ENCODE measurements at regions not wholly inside any gene's neighbourhood (a gene's known extent, or its start where the extent isn't known, plus 50 kb on each side); places are given as distances from the start of the nearest gene placed in this dataset.

DNA sequence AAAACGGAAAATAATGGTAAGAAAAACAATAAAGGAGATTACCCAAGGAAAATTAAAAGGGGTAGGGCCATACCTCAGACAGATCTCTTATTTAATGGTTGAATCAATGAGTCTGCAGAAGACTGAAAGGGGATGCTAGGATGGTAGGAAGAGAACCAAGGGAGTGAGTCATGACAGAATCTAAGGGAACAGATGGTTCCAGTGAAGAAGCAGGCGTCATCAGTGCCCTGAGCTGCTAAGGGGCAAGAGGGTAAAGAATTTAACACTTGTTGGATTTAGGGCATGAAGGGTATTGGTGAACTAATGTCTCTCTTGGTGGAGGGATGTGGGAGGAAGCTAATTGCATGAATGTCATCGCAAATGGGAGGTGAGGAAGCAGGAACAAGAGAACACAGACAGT is 329.2 kb upstream of the TSHZ3 start:
- Histone ChIP-seq H2BK120ac (ENCODE audit: low read depth, low read length) (no peak overlapping the region), H3K27ac (replicated peaks; ENCODE audit: low read length) (no peak overlapping the region), H3K4me2 (ENCODE audit: insufficient read depth, low read length, poor library complexity, severe bottlenecking) (no peak overlapping the region), H3K4me1 (ENCODE audit: control insufficient read depth in 2 of 2, insufficient read depth in 1 of 2, low read depth in 1 of 2, low read length in 2 of 2) (no peaks in the 10 kb centered on the region), H2AFZ (ENCODE audit: low read length) (no peak overlapping the region), H3K4me3 (ENCODE audit: low read length in 2 of 2) (peak overlapping the region in 1 of 2 donors; percentile 61), H2AK5ac (ENCODE audit: low read depth, low read length) (no peak overlapping the region), H2BK15ac (ENCODE audit: low read length) (no peak overlapping the region), H3K27me3 (ENCODE audit: control insufficient read depth in 3 of 3, insufficient read depth in 3 of 3, low read depth in 1 of 3, low read length in 3 of 3) (no peaks in the 10 kb centered on the region), H3K79me1 (ENCODE audit: low read depth, low read length) (no peaks in the 10 kb centered on the region), H2BK12ac (ENCODE audit: low read length) (no peak overlapping the region), H2BK5ac (ENCODE audit: low read length) (no peak overlapping the region), H3K9ac (ENCODE audit: low read depth, low read length, poor library complexity) (no peak overlapping the region), H3K23ac (ENCODE audit: low read depth, low read length, poor library complexity) (no peak overlapping the region), H3K36me3 (replicated peaks in 1 of 2; ENCODE audit: control insufficient read depth in 2 of 2, insufficient read depth in 2 of 2, low read length in 2 of 2) (no peaks in the 10 kb centered on the region), H3K9me3 (replicated peaks in 1 of 2; ENCODE audit: control insufficient read depth in 2 of 2, insufficient read depth in 1 of 2, low read depth in 1 of 2, low read length in 2 of 2) (no peaks in the 10 kb centered on the region), H4K8ac (ENCODE audit: low read depth, low read length) (no peak overlapping the region), H3K18ac (ENCODE audit: low read length) (no peak overlapping the region), H3K14ac (ENCODE audit: low read length) (no peak overlapping the region), H4K91ac (ENCODE audit: low read depth, low read length, poor library complexity) (no peak overlapping the region), H3K4ac (ENCODE audit: low read length) (no peak overlapping the region)
- no CpG with 5 or more reads among the region's 3 CpGs for WGBS, 2 donors (ENCODE audit: extremely low coverage in 2 of 2, insufficient read length in 2 of 2, insufficient replicate concordance in 1 of 2)
- no peak for DNase-seq (ENCODE audit: low spot score)

GRCh38 chr19:31681121-31681520 is 331.9 kb upstream of the TSHZ3 start:
- Histone ChIP-seq H2BK15ac (ENCODE audit: low read length) (no peak overlapping the region), H3K4me1 (ENCODE audit: control insufficient read depth in 2 of 2, insufficient read depth in 1 of 2, low read depth in 1 of 2, low read length in 2 of 2) (no peaks in the 10 kb centered on the region), H3K27ac (replicated peaks; ENCODE audit: low read length) (no peak overlapping the region), H3K36me3 (replicated peaks in 1 of 2; ENCODE audit: control insufficient read depth in 2 of 2, insufficient read depth in 2 of 2, low read length in 2 of 2) (no peaks in the 10 kb centered on the region), H3K18ac (ENCODE audit: low read length) (no peak overlapping the region), H3K27me3 (ENCODE audit: control insufficient read depth in 3 of 3, insufficient read depth in 3 of 3, low read depth in 1 of 3, low read length in 3 of 3) (no peaks in the 10 kb centered on the region), H3K4ac (ENCODE audit: low read length) (no peak overlapping the region), H2BK12ac (ENCODE audit: low read length) (no peak overlapping the region), H3K4me3 (ENCODE audit: low read length in 2 of 2) (no peak overlapping the region), H3K9ac (ENCODE audit: low read depth, low read length, poor library complexity) (no peak overlapping the region), H4K8ac (ENCODE audit: low read depth, low read length) (no peak overlapping the region), H3K9me3 (replicated peaks in 1 of 2; ENCODE audit: control insufficient read depth in 2 of 2, insufficient read depth in 1 of 2, low read depth in 1 of 2, low read length in 2 of 2) (no peaks in the 10 kb centered on the region), H3K14ac (ENCODE audit: low read length) (no peak overlapping the region), H3K23ac (ENCODE audit: low read depth, low read length, poor library complexity) (no peak overlapping the region), H3K79me1 (ENCODE audit: low read depth, low read length) (no peaks in the 10 kb centered on the region), H2AK5ac (ENCODE audit: low read depth, low read length) (no peak overlapping the region), H2BK120ac (ENCODE audit: low read depth, low read length) (no peak overlapping the region), H3K4me2 (ENCODE audit: insufficient read depth, low read length, poor library complexity, severe bottlenecking) (no peak overlapping the region), H4K91ac (ENCODE audit: low read depth, low read length, poor library complexity) (no peak overlapping the region), H2AFZ (ENCODE audit: low read length) (no peak overlapping the region), H2BK5ac (ENCODE audit: low read length) (no peak overlapping the region)
- no CpG with 5 or more reads among the region's 4 CpGs for WGBS, 2 donors (ENCODE audit: extremely low coverage in 2 of 2, insufficient read length in 2 of 2, insufficient replicate concordance in 1 of 2)
- no peak for DNase-seq (ENCODE audit: low spot score)

DNA sequence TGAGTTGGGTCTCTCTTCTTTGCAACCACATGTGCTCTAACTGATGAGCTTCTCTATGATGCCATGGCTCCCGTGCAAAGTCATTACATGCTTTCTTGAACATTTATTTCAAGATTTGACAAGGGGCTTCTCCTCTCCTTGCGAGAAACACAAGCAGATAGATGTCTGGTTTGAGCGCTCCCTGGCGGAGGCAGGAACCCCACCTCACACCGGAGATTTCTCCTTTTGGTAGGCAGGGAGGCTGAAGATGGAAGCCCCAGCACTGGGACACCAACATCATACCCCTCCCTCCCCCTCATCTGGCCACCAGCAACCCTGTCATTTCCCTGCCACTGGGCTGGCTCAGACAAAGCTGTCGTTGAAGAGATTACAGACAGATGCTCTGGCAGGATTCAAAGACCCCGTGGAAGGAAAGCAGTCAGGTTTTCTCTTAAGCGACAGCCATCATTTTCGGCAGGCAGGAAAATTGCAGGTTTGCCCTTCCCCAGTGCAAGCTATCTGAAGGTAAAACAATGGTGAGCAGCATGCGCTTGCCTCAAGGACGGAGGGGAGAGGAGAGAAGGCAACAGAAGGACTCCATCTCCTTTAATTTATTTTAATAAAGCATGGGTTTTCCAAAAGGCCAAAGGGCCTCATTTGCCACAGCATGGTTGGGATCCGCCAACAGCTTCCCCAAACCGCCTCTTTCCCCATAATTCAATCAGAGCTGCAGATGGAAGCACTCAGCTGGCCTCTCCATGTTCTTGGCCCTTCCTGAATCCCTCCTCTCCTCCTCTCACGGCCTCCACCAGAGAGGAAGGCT is 344.1 kb upstream of the TSHZ3 start:
- Histone ChIP-seq H3K27me3 (ENCODE audit: control insufficient read depth in 3 of 3, insufficient read depth in 3 of 3, low read depth in 1 of 3, low read length in 3 of 3) (no peaks in the 10 kb centered on the region), H4K91ac (ENCODE audit: low read depth, low read length, poor library complexity) (no peak overlapping the region), H3K23ac (ENCODE audit: low read depth, low read length, poor library complexity) (no peak overlapping the region), H3K36me3 (replicated peaks in 1 of 2; ENCODE audit: control insufficient read depth in 2 of 2, insufficient read depth in 2 of 2, low read length in 2 of 2) (no peaks in the 10 kb centered on the region), H2AFZ (ENCODE audit: low read length) (no peak overlapping the region), H3K4me2 (ENCODE audit: insufficient read depth, low read length, poor library complexity, severe bottlenecking) (no peak overlapping the region), H3K14ac (ENCODE audit: low read length) (no peak overlapping the region), H3K18ac (ENCODE audit: low read length) (peak overlapping the region; percentile 59), H2BK12ac (ENCODE audit: low read length) (no peak overlapping the region), H3K27ac (replicated peaks; ENCODE audit: low read length) (no peak overlapping the region), H2BK5ac (ENCODE audit: low read length) (no peak overlapping the region), H3K4ac (ENCODE audit: low read length) (no peak overlapping the region), H3K4me3 (ENCODE audit: low read length in 2 of 2) (no peak overlapping the region), H3K4me1 (ENCODE audit: control insufficient read depth in 2 of 2, insufficient read depth in 1 of 2, low read depth in 1 of 2, low read length in 2 of 2) (peaks cover 0 to 7% of the 10 kb centered on the region in 2 donors), H3K9ac (ENCODE audit: low read depth, low read length, poor library complexity) (no peak overlapping the region), H3K9me3 (replicated peaks in 1 of 2; ENCODE audit: control insufficient read depth in 2 of 2, insufficient read depth in 1 of 2, low read depth in 1 of 2, low read length in 2 of 2) (no peaks in the 10 kb centered on the region), H3K79me1 (ENCODE audit: low read depth, low read length) (no peaks in the 10 kb centered on the region), H4K8ac (ENCODE audit: low read depth, low read length) (no peak overlapping the region), H2BK120ac (ENCODE audit: low read depth, low read length) (no peak overlapping the region), H2AK5ac (ENCODE audit: low read depth, low read length) (peak overlapping the region; percentile 36), H2BK15ac (ENCODE audit: low read length) (no peak overlapping the region)
- WGBS, 2 donors (ENCODE audit: extremely low coverage in 2 of 2, insufficient read length in 2 of 2, insufficient replicate concordance in 1 of 2): no CpG with 5 or more reads among the region's 14 CpGs
- DNase-seq (ENCODE audit: low spot score): no peak

GRCh38 chr19:31693933-31694269 is 344.7 kb upstream of the TSHZ3 start:
- no CpG with 5 or more reads among the region's 6 CpGs for WGBS, 2 donors (ENCODE audit: extremely low coverage in 2 of 2, insufficient read length in 2 of 2, insufficient replicate concordance in 1 of 2)
- H3K4ac ChIP-seq (ENCODE audit: low read length): no peak overlapping the region

More at GRCh38 chr19:31693933-31694269, 344.7 kb upstream of the TSHZ3 start:
- Histone ChIP-seq H3K36me3 (replicated peaks in 1 of 2; ENCODE audit: control insufficient read depth in 2 of 2, insufficient read depth in 2 of 2, low read length in 2 of 2) (no peaks in the 10 kb centered on the region), H4K91ac (ENCODE audit: low read depth, low read length, poor library complexity) (no peak overlapping the region), H3K18ac (ENCODE audit: low read length) (peak overlapping the region; percentile 59), H2BK5ac (ENCODE audit: low read length) (no peak overlapping the region), H4K8ac (ENCODE audit: low read depth, low read length) (no peak overlapping the region), H2AFZ (ENCODE audit: low read length) (no peak overlapping the region), H3K14ac (ENCODE audit: low read length) (no peak overlapping the region), H3K4me1 (ENCODE audit: control insufficient read depth in 2 of 2, insufficient read depth in 1 of 2, low read depth in 1 of 2, low read length in 2 of 2) (peaks cover 0 to 7% of the 10 kb centered on the region in 2 donors), H3K27me3 (ENCODE audit: control insufficient read depth in 3 of 3, insufficient read depth in 3 of 3, low read depth in 1 of 3, low read length in 3 of 3) (no peaks in the 10 kb centered on the region), H3K9ac (ENCODE audit: low read depth, low read length, poor library complexity) (peak overlapping the region; percentile 9), H2AK5ac (ENCODE audit: low read depth, low read length) (peak overlapping the region; percentile 36), H2BK15ac (ENCODE audit: low read length) (no peak overlapping the region), H2BK120ac (ENCODE audit: low read depth, low read length) (no peak overlapping the region), H3K27ac (replicated peaks; ENCODE audit: low read length) (no peak overlapping the region), H2BK12ac (ENCODE audit: low read length) (no peak overlapping the region), H3K4me3 (ENCODE audit: low read length in 2 of 2) (no peak overlapping the region), H3K9me3 (replicated peaks in 1 of 2; ENCODE audit: control insufficient read depth in 2 of 2, insufficient read depth in 1 of 2, low read depth in 1 of 2, low read length in 2 of 2) (no peaks in the 10 kb centered on the region), H3K4me2 (ENCODE audit: insufficient read depth, low read length, poor library complexity, severe bottlenecking) (no peak overlapping the region), H3K79me1 (ENCODE audit: low read depth, low read length) (no peaks in the 10 kb centered on the region), H3K23ac (ENCODE audit: low read depth, low read length, poor library complexity) (no peak overlapping the region)
- no peak for DNase-seq (ENCODE audit: low spot score)

All from neuronal stem cell (in vitro differentiated cells).